Activated CD8-positive, alpha-beta T cell treated with anti-CD3 and anti-CD28 coated beads for 36 hours (primary cell): ENCODE measurements at regions not wholly inside any gene's neighbourhood (a gene's known extent, or its start where the extent isn't known, plus 50 kb on each side); places are given as distances from the start of the nearest gene placed in this dataset.
"Not testable (repeated sequence)": the region's sequence is repeated elsewhere in the genome, so short reads cannot be mapped to it uniquely, and the experiment has no call there.

Experiments used
- ATAC-seq: fragments of 200-7000 bp; cut with Tn5 transposase; one replicate; pipeline ENCODE4 v1.10.0; 2021; ENCODE audit warnings: mild to moderate bottlenecking, moderate library complexity
- CTCF ChIA-PET: fragments of 350-600 bp; sonication (Branson Sonifier 250); formaldehyde crosslinking; loops from one replicate; lab custom pipeline; 2021; ENCODE audit warnings: antibody characterized with exemption; lab: Charles Lee
- POLR2A ChIA-PET: fragments of 350-600 bp; sonication (Branson Sonifier 250); formaldehyde crosslinking; loops from one replicate; lab custom pipeline; 2021; ENCODE audit warnings: antibody characterized with exemption; lab: Charles Lee
- DNase-seq: peaks from one replicate; pipeline ENCODE4 v3.0.0-alpha.2; 2020
- H3K27ac Mint-ChIP-seq: one replicate; pipeline ENCODE4 v1.8.0; 2021; ENCODE audit warnings: mild to moderate bottlenecking, mixed read lengths
- H3K27me3 Mint-ChIP-seq: one replicate; pipeline ENCODE4 v1.8.0; 2021; ENCODE audit warnings: mixed read lengths
- H3K36me3 Mint-ChIP-seq: one replicate; pipeline ENCODE4 v1.8.0; 2021; ENCODE audit warnings: low read depth, mixed read lengths
- H3K4me1 Mint-ChIP-seq: one replicate; pipeline ENCODE4 v1.8.0; 2021; ENCODE audit warnings: low read depth, mixed read lengths
- H3K4me3 Mint-ChIP-seq: one replicate; pipeline ENCODE4 v1.8.0; 2021; ENCODE audit warnings: mild to moderate bottlenecking, moderate library complexity, mixed read lengths
- H3K9me3 Mint-ChIP-seq: one replicate; pipeline ENCODE4 v1.8.0; 2021; ENCODE audit warnings: mixed read lengths
- intact Hi-C: fragments of 100-400 bp; cut with micrococcal nuclease; formaldehyde crosslinking; loops from one replicate; pipeline ENCODE4 v1.10.0; 2022
- TF ChIP-seq, protein P1 (sequence below): fragments of 200-600 bp; IDR thresholded peaks from one replicate; pipeline ENCODE4 v1.8.0; 2022; ENCODE audit warnings: antibody characterized with exemption, mild to moderate bottlenecking

GRCh38 chr14:82689948-82690347, 1156.3 kb upstream of the SEL1L start:
- peaks cover 8% of the 10 kb centered on the region for H3K9me3 Mint-ChIP-seq
- ChIA-PET CTCF (no interaction called here), POLR2A (no interaction called here)
- H3K27ac Mint-ChIP-seq, result no peak overlapping the region
- intact Hi-C loops, result no loop called here
- H3K4me3 Mint-ChIP-seq, result no peak overlapping the region
- no peaks in the 10 kb centered on the region for H3K27me3 Mint-ChIP-seq
- DNase-seq, result no peak
- no peaks in the 10 kb centered on the region for H3K4me1 Mint-ChIP-seq
- ATAC-seq, result no peak
- TF ChIP-seq, protein P1, sequence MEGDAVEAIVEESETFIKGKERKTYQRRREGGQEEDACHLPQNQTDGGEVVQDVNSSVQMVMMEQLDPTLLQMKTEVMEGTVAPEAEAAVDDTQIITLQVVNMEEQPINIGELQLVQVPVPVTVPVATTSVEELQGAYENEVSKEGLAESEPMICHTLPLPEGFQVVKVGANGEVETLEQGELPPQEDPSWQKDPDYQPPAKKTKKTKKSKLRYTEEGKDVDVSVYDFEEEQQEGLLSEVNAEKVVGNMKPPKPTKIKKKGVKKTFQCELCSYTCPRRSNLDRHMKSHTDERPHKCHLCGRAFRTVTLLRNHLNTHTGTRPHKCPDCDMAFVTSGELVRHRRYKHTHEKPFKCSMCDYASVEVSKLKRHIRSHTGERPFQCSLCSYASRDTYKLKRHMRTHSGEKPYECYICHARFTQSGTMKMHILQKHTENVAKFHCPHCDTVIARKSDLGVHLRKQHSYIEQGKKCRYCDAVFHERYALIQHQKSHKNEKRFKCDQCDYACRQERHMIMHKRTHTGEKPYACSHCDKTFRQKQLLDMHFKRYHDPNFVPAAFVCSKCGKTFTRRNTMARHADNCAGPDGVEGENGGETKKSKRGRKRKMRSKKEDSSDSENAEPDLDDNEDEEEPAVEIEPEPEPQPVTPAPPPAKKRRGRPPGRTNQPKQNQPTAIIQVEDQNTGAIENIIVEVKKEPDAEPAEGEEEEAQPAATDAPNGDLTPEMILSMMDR, result no peak
- no peaks in the 10 kb centered on the region for H3K36me3 Mint-ChIP-seq

- H3K27ac Mint-ChIP-seq, H3K9me3 Mint-ChIP-seq, CTCF ChIA-PET, H3K4me3 Mint-ChIP-seq, DNase-seq, intact Hi-C loops, H3K27me3 Mint-ChIP-seq, H3K36me3 Mint-ChIP-seq, ATAC-seq, POLR2A ChIA-PET, H3K4me1 Mint-ChIP-seq: not testable (repeated sequence)
These were observed 1157.5 kb upstream of the SEL1L start for GRCh38 chr14:82691191-82691590.

GRCh38 chr14:82694820-82695219, 1161.2 kb upstream of the SEL1L start:
- Mint-ChIP-seq H3K27me3 (no peaks in the 10 kb centered on the region), H3K4me3 (no peak overlapping the region), H3K4me1 (no peaks in the 10 kb centered on the region), H3K36me3 (no peaks in the 10 kb centered on the region), H3K9me3 (peaks cover 5% of the 10 kb centered on the region), H3K27ac (no peak overlapping the region)
- ATAC-seq (no peak), DNase-seq (no peak)
- TF ChIP-seq, protein P1, result no peak
- CTCF ChIA-PET, result interaction anchor here (0.8 kb wide), 1 partner anchor 27 kb away, joined by 3 read pairs; no protein-coding TSS in a partner anchor
- intact Hi-C loops, result no loop called here
- POLR2A ChIA-PET, result no interaction called here

DNA sequence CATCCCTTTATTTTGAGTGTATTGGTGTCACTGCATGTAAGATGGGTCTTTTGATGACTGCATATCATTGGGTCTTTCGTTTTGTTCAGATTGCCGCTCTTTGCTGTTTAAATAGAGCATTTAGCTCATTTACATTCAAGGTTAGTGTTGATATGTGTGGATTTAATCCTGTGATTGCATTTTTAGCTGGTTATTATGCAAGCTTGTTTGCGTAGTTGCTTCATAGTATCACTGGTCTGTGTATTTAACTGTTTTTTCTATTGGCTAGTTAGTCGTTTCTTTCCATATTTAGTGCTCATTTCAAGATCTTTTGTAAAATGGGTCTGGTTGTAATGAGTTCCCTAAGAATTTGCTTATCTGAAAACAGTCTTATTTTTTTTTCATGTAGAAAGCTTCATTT, 1170.6 kb upstream of the SEL1L start:
- TF ChIP-seq, protein P1, result no peak
- CTCF ChIA-PET, result no interaction called here
- H3K4me3 Mint-ChIP-seq, result no peak overlapping the region
- peaks cover 10% of the 10 kb centered on the region for H3K9me3 Mint-ChIP-seq
- POLR2A ChIA-PET, result no interaction called here
- DNase-seq (no peak), ATAC-seq (no peak)
- H3K27ac Mint-ChIP-seq, result no peak overlapping the region
- intact Hi-C loops, result no loop called here
- no peaks in the 10 kb centered on the region for H3K4me1 Mint-ChIP-seq
- H3K27me3 Mint-ChIP-seq, result no peaks in the 10 kb centered on the region
- H3K36me3 Mint-ChIP-seq, result no peaks in the 10 kb centered on the region

- Mint-ChIP-seq H3K4me3 (no peak overlapping the region), H3K4me1 (no peaks in the 10 kb centered on the region), H3K27me3 (no peaks in the 10 kb centered on the region), H3K27ac (no peak overlapping the region), H3K36me3 (no peaks in the 10 kb centered on the region), H3K9me3 (no peaks in the 10 kb centered on the region)
- ChIA-PET POLR2A (no interaction called here), CTCF (interaction anchor here (1.4 kb wide), 1 partner anchor 719 kb away, joined by 3 read pairs; no protein-coding TSS in a partner anchor)
- DNase-seq (peak; percentile 56), ATAC-seq (no peak)
- intact Hi-C loops, result loop anchor here (10.0 kb wide), 1 partner anchor 754 kb away; no protein-coding TSS in a partner anchor
- TF ChIP-seq, protein P1, result peak; percentile 71
These were observed 1176.7 kb upstream of the SEL1L start for GRCh38 chr14:82710267-82710841.
